ENCODE measurements at regions not wholly inside any gene's neighbourhood (a gene's known extent, or its start where the extent isn't known, plus 50 kb on each side); places are given as distances from the start of the nearest gene placed in this dataset.

DNA sequence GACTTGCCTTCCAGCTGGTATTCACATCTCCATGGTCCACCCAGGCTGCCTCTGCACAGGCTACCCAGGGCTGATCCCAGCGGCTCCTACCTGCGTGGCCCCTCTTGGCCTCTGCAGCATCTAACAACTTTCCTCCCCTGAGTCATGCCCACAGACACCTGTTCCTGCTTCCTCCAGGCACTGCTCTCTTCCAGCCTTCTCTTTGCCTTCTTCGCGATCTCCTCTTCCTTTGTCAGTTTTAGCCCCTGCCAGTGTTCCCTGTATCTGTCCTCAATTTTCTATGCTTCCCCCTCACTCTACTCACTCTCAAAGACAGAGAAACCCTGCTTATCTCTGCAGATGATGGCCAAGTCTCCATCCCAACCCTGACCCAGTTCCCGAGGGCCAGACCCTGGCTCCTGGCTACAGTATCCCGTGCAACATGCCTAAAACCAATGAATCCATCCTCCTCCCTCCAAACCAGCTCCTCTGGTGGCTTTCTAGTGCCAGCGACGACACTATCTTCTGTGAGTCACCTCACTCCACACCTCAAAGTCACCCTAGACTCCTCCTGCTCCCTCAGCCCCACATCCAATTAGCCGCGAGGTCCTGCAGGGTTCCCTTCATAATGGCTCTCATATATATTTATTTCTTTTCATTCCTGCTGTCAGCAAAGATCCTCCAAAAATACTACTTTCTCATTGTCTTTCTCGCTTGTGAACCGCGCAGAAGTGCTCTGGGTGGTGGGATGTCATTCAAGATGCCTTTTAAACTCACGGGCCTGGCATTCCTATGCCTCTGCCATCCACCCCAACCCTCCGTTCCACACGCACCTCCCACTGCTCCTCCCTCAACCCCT is 259.2 kb downstream of the TOMM20 start:
- H3K4me1 ChIP-seq (ENCODE audit: insufficient read depth, low read length), result peaks cover 6% of the 10 kb centered on the region
- peaks cover 4% of the 10 kb centered on the region for H3K4me1 Mint-ChIP-seq (ENCODE audit: low read depth)
- H3K27ac Mint-ChIP-seq, result no peak overlapping the region
- H3K9me3 Mint-ChIP-seq, result no peaks in the 10 kb centered on the region
- ChIA-PET POLR2A (interaction anchor here (0.7 kb wide), 1 partner anchor 95 kb away, joined by 3 read pairs; no protein-coding TSS in a partner anchor), CTCF (no interaction called here)
- no peaks in the 10 kb centered on the region for H3K36me3 Mint-ChIP-seq (ENCODE audit: low read depth)
- no peaks in the 10 kb centered on the region for H3K27me3 Mint-ChIP-seq
- intact Hi-C loops (cut with DNase I, micrococcal nuclease), result loop anchor here in 1 of 2 experiments (10.0 kb wide), 1 partner anchor 375 kb away; no protein-coding TSS in a partner anchor
- H3K27ac ChIP-seq (ENCODE audit: low read depth in 1 of 2, low read length in 2 of 2), result no peak overlapping the region
- H3K4me3 ChIP-seq (ENCODE audit: low read length), result no peak overlapping the region
- ATAC-seq (ENCODE audit: poor library complexity) (no peak), DNase-seq (no peak)
- TF ChIP-seq, protein P1, sequence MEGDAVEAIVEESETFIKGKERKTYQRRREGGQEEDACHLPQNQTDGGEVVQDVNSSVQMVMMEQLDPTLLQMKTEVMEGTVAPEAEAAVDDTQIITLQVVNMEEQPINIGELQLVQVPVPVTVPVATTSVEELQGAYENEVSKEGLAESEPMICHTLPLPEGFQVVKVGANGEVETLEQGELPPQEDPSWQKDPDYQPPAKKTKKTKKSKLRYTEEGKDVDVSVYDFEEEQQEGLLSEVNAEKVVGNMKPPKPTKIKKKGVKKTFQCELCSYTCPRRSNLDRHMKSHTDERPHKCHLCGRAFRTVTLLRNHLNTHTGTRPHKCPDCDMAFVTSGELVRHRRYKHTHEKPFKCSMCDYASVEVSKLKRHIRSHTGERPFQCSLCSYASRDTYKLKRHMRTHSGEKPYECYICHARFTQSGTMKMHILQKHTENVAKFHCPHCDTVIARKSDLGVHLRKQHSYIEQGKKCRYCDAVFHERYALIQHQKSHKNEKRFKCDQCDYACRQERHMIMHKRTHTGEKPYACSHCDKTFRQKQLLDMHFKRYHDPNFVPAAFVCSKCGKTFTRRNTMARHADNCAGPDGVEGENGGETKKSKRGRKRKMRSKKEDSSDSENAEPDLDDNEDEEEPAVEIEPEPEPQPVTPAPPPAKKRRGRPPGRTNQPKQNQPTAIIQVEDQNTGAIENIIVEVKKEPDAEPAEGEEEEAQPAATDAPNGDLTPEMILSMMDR (IDR thresholded peaks at IDR 0.05), result no peak
- no peaks in the 10 kb centered on the region for H3K27me3 ChIP-seq (ENCODE audit: control insufficient read depth in 1 of 2, insufficient read depth in 2 of 2, low read length in 2 of 2)
- H3K36me3 ChIP-seq (ENCODE audit: insufficient read depth, low read length), result no peaks in the 10 kb centered on the region
- H3K9me3 ChIP-seq (ENCODE audit: control insufficient read depth in 1 of 2, insufficient read depth in 1 of 2, low read length in 2 of 2), result no peaks in the 10 kb centered on the region
- no peak overlapping the region for H3K4me3 Mint-ChIP-seq

DNA sequence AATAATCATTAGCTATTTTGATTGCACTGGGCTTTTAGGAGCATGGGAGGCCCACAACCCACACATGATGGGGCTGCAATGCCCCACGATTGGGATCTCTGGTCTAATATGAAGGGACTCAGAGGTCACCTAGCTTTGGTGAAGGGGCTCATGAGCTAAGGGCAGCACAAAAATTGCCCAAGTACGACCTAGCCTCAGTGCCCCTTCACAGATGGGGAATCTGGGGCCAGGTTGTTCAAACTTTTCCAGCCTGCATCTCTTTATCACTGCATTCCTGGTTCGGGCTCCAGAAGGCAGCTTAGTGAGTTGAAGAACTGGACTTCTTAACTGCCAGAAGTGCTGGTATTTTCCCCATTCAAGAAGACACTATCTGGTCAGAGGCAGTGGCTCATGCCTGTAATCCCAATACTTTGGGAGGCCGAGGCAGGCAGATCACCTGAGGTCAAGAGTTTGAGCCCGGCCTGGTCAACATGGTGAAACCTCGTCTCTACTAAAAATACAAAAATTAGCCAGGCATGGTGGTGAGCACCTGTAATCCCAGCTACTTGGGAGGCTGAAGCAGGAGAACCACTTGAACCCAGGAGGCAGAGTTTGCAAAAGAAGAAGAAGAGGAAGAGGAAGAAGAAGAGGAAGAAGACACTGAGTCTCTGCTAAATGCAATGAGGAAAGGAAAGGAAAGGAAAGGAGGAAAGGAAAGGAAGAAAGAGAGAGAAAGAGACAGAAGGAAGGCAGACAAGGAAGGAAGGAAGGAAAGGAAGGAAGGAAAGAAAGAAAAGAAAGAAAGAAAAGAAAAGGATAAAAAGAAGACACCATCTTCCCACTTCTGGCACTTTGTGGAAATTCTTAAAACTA is 258.5 kb upstream of the IRF2BP2 start:
- Mint-ChIP-seq H3K4me1 (ENCODE audit: low read depth) (peaks cover 4% of the 10 kb centered on the region), H3K4me3 (no peak overlapping the region), H3K9me3 (no peaks in the 10 kb centered on the region), H3K27ac (no peak overlapping the region), H3K36me3 (ENCODE audit: low read depth) (no peaks in the 10 kb centered on the region), H3K27me3 (no peaks in the 10 kb centered on the region)
- Histone ChIP-seq H3K4me3 (ENCODE audit: low read length) (no peak overlapping the region), H3K27me3 (ENCODE audit: control insufficient read depth in 1 of 2, insufficient read depth in 2 of 2, low read length in 2 of 2) (no peaks in the 10 kb centered on the region), H3K4me1 (ENCODE audit: insufficient read depth, low read length) (peaks cover 6% of the 10 kb centered on the region), H3K36me3 (ENCODE audit: insufficient read depth, low read length) (no peaks in the 10 kb centered on the region), H3K9me3 (ENCODE audit: control insufficient read depth in 1 of 2, insufficient read depth in 1 of 2, low read length in 2 of 2) (no peaks in the 10 kb centered on the region), H3K27ac (ENCODE audit: low read depth in 1 of 2, low read length in 2 of 2) (no peak overlapping the region)
- ChIA-PET CTCF (no interaction called here), POLR2A (no interaction called here)
- DNase-seq (no peak), ATAC-seq (ENCODE audit: poor library complexity) (no peak)
- intact Hi-C loops (cut with DNase I, micrococcal nuclease), result no loop called here
- TF ChIP-seq, protein P1 (IDR thresholded peaks at IDR 0.05), result no peak

DNA sequence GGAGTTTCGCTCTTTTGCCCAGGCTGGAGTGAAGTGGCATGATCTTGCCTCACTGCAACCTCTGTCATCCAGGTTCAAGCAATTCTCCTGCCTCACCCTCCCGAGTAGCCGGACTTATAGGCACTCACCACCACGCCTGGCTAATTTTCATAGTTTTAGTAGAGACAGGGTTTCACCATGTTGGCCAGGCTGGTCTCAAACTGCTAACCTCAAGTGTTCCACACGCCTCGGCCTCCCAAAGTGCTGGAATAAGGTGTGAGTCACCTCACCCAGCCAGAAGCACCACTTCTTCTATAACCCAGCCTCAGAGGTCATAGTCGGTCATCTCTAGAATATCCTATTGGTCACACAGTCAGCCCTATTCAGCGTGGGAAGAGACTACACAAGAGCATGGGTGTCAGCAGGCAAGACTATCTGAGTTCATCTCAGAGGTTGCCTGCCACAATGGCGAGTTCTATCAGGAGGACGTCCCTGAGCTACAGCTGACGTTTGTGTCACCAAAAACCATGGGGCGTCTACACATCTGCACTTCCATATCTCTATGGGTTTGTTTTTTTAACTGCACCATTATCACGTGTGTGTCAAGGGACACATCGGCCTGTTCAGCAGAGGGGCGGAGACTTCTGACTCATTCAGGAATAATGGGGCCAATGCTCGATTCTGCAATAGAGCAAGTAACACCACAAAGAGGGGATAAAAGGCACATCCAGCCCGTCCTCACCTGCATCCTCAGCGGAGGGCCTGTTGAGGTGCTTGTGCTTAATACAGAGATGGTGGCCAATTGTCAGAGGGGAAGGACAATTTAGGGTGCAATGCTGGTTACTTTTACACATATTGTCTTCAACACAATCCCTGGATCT is 256.3 kb upstream of the IRF2BP2 start:
- Mint-ChIP-seq H3K27me3 (no peaks in the 10 kb centered on the region), H3K9me3 (no peaks in the 10 kb centered on the region), H3K27ac (no peak overlapping the region), H3K4me1 (ENCODE audit: low read depth) (peaks cover 4% of the 10 kb centered on the region), H3K36me3 (ENCODE audit: low read depth) (no peaks in the 10 kb centered on the region), H3K4me3 (no peak overlapping the region)
- peaks cover 14% of the 10 kb centered on the region for H3K4me1 ChIP-seq (ENCODE audit: insufficient read depth, low read length)
- no peak overlapping the region for H3K27ac ChIP-seq (ENCODE audit: low read depth in 1 of 2, low read length in 2 of 2)
- peak; percentile 74 for ATAC-seq (ENCODE audit: poor library complexity)
- CTCF ChIA-PET, result no interaction called here
- no peak overlapping the region for H3K4me3 ChIP-seq (ENCODE audit: low read length)
- no peaks in the 10 kb centered on the region for H3K36me3 ChIP-seq (ENCODE audit: insufficient read depth, low read length)
- no peaks in the 10 kb centered on the region for H3K27me3 ChIP-seq (ENCODE audit: control insufficient read depth in 1 of 2, insufficient read depth in 2 of 2, low read length in 2 of 2)
- no peaks in the 10 kb centered on the region for H3K9me3 ChIP-seq (ENCODE audit: control insufficient read depth in 1 of 2, insufficient read depth in 1 of 2, low read length in 2 of 2)
- intact Hi-C loops (cut with DNase I, micrococcal nuclease), result no loop called here
- POLR2A ChIA-PET, result no interaction called here
- TF ChIP-seq, protein P1 (IDR thresholded peaks at IDR 0.05), result no peak
- peak in 3 of 14 experiments; percentile 30 to 71 (median 58) for DNase-seq
